OCI-LY1 (cell line): ENCODE measurements at regions not wholly inside any gene's neighbourhood (a gene's known extent, or its start where the extent isn't known, plus 50 kb on each side); places are given as distances from the start of the nearest gene placed in this dataset.

Source experiments
- H2AFZ ChIP-seq: fragments of 200-600 bp; sonication (generic), shearing (Covaris generic); 2 replicates; pipeline ENCODE4 v1.6.0; 2014; ENCODE audit warnings: antibody characterized with exemption, mild to moderate bottlenecking, low read length
- H3F3A ChIP-seq: fragments of 200-600 bp; sonication (generic), shearing (Covaris generic); 2 replicates; pipeline ENCODE4 v1.6.0; 2014; ENCODE audit warnings: mild to moderate bottlenecking, antibody characterized with exemption, low read length, moderate library complexity; ENCODE audit not compliant: insufficient read depth
- H3K27ac ChIP-seq: fragments of 200-600 bp; sonication (generic); 2 replicates; pipeline ENCODE4 v1.5.1; 2014; ENCODE audit warnings: low read length, mixed run types, mild to moderate bottlenecking, low read depth; ENCODE audit not compliant: poor library complexity, severe bottlenecking
- H3K27me3 ChIP-seq: fragments of 200-600 bp; sonication (generic); 2 replicates; pipeline ENCODE4 v1.6.0; 2014; ENCODE audit warnings: antibody characterized with exemption, mild to moderate bottlenecking, low read length, moderate library complexity; ENCODE audit not compliant: insufficient read depth
- H3K36me3 ChIP-seq: fragments of 200-600 bp; sonication (generic); 2 replicates; pipeline ENCODE4 v1.6.1; 2014; ENCODE audit warnings: mild to moderate bottlenecking, antibody characterized with exemption, low read length, moderate library complexity, mixed read lengths; ENCODE audit not compliant: insufficient read depth
- H3K4me1 ChIP-seq: fragments of 200-600 bp; sonication (generic); 2 replicates; pipeline ENCODE4 v1.5.1; 2014; ENCODE audit warnings: mild to moderate bottlenecking, low read length, moderate library complexity; ENCODE audit not compliant: insufficient read depth, severe bottlenecking
- H3K4me2 ChIP-seq: fragments of 200-600 bp; sonication (generic), shearing (Covaris generic); 2 replicates; pipeline ENCODE4 v1.6.1; 2014; ENCODE audit warnings: low read length
- H3K4me3 ChIP-seq: fragments of 200-600 bp; sonication (generic); 2 replicates; pipeline ENCODE4 v1.5.1; 2014; ENCODE audit warnings: low read length, low read depth, mild to moderate bottlenecking, mixed read lengths; ENCODE audit not compliant: poor library complexity, severe bottlenecking
- H3K79me2 ChIP-seq: fragments of 200-600 bp; shearing (Covaris generic); 2 replicates; pipeline ENCODE4 v1.6.1; 2016; ENCODE audit warnings: mixed run types, low read length, mixed read lengths; ENCODE audit not compliant: insufficient read depth
- H3K9ac ChIP-seq: fragments of 200-600 bp; sonication (generic), shearing (Covaris generic); 2 replicates; pipeline ENCODE4 v1.6.1; 2014; ENCODE audit warnings: mild to moderate bottlenecking, low read length, mixed read lengths
- H3K9me2 ChIP-seq: fragments of 200-600 bp; sonication (generic), shearing (Covaris generic); 2 replicates; pipeline ENCODE4 v1.6.1; 2014; ENCODE audit warnings: low read depth, mild to moderate bottlenecking, low read length, mixed read lengths
- H3K9me3 ChIP-seq: fragments of 200-600 bp; shearing (Covaris generic); 2 replicates; pipeline ENCODE4 v1.6.1; 2014; ENCODE audit warnings: low read length, mixed read lengths
- H4K20me1 ChIP-seq: fragments of 200-600 bp; sonication (generic), shearing (Covaris generic); 2 replicates; pipeline ENCODE4 v1.6.0; 2016; ENCODE audit warnings: mild to moderate bottlenecking, low read length; ENCODE audit not compliant: insufficient read depth
- CTCF ChIP-seq: fragments of 200-600 bp; sonication (generic), shearing (Covaris generic); IDR thresholded peaks from 2 replicates; pipeline ENCODE4 v1.5.1; 2017; ENCODE audit warnings: mild to moderate bottlenecking, antibody characterized with exemption, low read length, moderate library complexity, mixed read lengths
- EZH2 ChIP-seq: fragments of 200-600 bp; sonication (generic), shearing (Covaris generic); IDR thresholded peaks from 2 replicates; pipeline ENCODE4 v1.8.0; 2017; ENCODE audit warnings: borderline replicate concordance, mixed run types, mild to moderate bottlenecking, antibody characterized with exemption, low read length, moderate library complexity, mixed read lengths

GRCh38 chr2:185384822-185385560, 353.6 kb upstream of the FSIP2 start:
- Histone ChIP-seq H3K36me3 (no peaks in the 10 kb centered on the region), H4K20me1 (no peaks in the 10 kb centered on the region), H3K9me3 (no peaks in the 10 kb centered on the region), H3K9ac (no peak overlapping the region), H3K27ac (no peak overlapping the region), H3K4me1 (no peaks in the 10 kb centered on the region), H2AFZ (no peak overlapping the region), H3K9me2 (no peaks in the 10 kb centered on the region), H3K79me2 (no peaks in the 10 kb centered on the region), H3K27me3 (no peaks in the 10 kb centered on the region), H3K4me2 (no peak overlapping the region), H3K4me3 (no peak overlapping the region), H3F3A (no peaks in the 10 kb centered on the region)
- TF ChIP-seq CTCF = no peak
- no peak for TF ChIP-seq EZH2

- Histone ChIP-seq H2AFZ (no peak overlapping the region), H3K4me1 (no peaks in the 10 kb centered on the region), H3K79me2 (no peaks in the 10 kb centered on the region), H3K9me3 (no peaks in the 10 kb centered on the region), H3K9me2 (no peaks in the 10 kb centered on the region), H3K4me3 (no peak overlapping the region), H4K20me1 (no peaks in the 10 kb centered on the region), H3F3A (no peaks in the 10 kb centered on the region), H3K9ac (no peak overlapping the region), H3K4me2 (no peak overlapping the region), H3K27me3 (no peaks in the 10 kb centered on the region), H3K36me3 (no peaks in the 10 kb centered on the region), H3K27ac (no peak overlapping the region)
- no peak for TF ChIP-seq EZH2
- no peak for TF ChIP-seq CTCF
These were observed 350.4 kb upstream of the FSIP2 start for GRCh38 chr2:185388226-185388625.

GRCh38 chr2:185391543-185391942, 347.1 kb upstream of the FSIP2 start:
- Histone ChIP-seq H3K4me3 (no peak overlapping the region), H3K79me2 (no peaks in the 10 kb centered on the region), H3K27ac (no peak overlapping the region), H3K9ac (no peak overlapping the region), H3K27me3 (no peaks in the 10 kb centered on the region), H3K4me1 (no peaks in the 10 kb centered on the region), H3K36me3 (no peaks in the 10 kb centered on the region), H4K20me1 (no peaks in the 10 kb centered on the region), H3K9me3 (no peaks in the 10 kb centered on the region; the same call in none of the 2 replicates), H3F3A (no peaks in the 10 kb centered on the region), H3K9me2 (no peaks in the 10 kb centered on the region), H2AFZ (no peak overlapping the region), H3K4me2 (no peak overlapping the region)
- TF ChIP-seq EZH2 (no peak), CTCF (no peak)
